ENCODE measurements at regions not wholly inside any gene's neighbourhood (a gene's known extent, or its start where the extent isn't known, plus 50 kb on each side); places are given as distances from the start of the nearest gene placed in this dataset.
A peak's percentile ranks its signal among the peaks of the same experiment; 100 is the strongest.
"Not testable (repeated sequence)": the region's sequence is repeated elsewhere in the genome, so short reads cannot be mapped to it uniquely, and the experiment has no call there.

DNA sequence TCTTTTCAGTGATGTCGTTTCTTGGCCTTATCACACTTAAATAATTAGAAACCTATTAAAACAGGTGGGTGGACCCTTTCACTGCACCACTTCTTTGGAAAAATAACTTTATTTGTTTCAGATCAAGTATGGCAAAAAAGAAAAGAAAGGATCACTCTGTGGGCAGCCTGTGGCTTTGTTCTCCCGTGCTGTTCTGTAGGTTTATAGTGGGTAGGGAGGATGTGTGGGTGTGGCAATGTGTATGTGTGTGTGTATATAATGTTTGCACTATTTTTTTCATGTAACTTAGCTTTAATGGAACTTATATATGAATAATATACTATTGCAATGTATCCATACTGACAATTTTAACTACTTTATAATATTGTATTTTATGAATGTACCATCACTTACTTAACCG lies 85.9 kb downstream of the ACTBL2 start:
- no peak for DNase-seq

- DNase-seq: no peak
Observed at GRCh38 chr5:57394421-57395210, 88.0 kb downstream of the ACTBL2 start.

- DNase-seq: no peak
Observed at GRCh38 chr5:57386958-57387357, 95.7 kb downstream of the ACTBL2 start.

- peak in 2 of 58 donors; percentile 3 for DNase-seq
Observed at GRCh38 chr5:57383093-57383861, 99.3 kb downstream of the ACTBL2 start.

DNA sequence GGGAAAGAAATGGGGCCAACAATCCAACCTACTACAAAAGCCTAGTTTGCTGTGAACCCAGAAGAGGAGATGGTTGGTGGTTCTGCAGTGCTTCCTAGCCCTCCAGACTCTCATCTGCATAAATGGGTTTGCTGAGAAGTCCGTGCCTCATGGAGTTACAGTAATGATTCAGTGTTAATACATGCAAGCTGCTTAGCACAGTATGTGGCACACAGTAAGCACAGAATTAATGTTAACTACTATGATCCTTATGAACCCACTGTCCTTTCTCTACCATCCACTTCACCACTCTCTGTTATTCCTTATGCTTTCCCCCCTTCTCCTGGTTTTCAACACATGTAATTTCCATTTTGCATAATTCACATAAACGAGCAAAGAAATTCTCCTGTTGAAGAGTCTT lies 100.0 kb downstream of the ACTBL2 start:
- no peak for DNase-seq

DNA sequence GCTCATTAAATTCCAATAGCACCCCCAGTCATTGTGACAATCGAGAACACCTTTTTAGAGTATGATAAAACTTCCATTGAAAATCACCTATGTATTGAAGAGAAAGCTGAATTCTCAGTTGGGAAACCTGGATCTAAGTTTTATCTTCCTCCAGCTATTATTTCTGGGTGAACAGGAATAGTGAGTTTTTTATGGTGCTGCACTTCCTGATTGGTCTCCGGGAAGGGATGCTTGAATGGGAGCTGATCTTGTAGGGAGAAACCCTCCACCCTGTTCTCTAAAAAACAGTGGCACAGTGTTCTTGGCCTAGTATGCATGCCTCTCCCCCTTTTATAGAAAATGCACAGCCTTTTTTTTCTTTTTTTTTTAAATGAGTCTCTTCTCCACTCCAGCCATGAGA lies 112.2 kb downstream of the ACTBL2 start:
- no peak for DNase-seq

GRCh38 chr5:57368010-57368409 lies 114.6 kb downstream of the ACTBL2 start:
- no peak for DNase-seq

DNA sequence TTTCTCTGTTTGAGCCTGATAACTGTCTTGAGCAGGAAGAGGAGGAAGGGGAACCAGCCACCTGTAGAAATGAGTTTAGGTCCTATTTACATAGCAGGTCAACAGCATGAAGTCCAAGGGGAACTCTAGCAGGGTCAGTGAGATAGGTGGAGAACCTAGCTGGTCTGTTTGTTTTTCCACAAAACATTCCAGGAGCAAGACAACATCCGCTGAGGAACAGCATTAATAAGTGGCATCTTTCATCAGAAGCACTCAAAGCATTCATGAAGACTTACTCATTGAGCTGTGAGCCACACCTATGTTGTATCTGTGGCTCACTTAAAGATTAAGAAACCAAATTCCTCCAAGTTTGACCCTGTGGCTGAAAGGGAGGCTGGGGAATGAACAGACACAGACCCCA lies 115.9 kb downstream of the ACTBL2 start:
- no peak for DNase-seq

DNA sequence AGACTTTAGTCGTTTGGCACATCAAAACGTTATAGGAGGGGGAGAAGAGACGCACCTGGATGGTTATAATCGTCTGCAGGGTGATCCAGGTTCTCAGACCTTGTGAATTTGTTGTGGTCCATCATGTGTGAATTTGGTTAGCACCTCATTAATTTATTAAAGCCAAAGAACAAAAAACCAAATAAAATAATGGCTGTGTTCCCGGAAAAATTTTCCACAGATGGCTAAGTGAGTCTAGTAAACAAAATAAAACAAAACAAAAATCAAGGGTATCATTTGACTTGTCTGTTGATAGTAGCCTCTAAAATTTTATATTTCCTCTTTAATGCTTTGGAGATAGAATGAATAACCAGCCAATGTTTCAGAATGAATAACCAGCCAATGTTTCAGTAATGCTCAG lies 119.7 kb downstream of the ACTBL2 start:
- no peak for DNase-seq

- DNase-seq: no peak
Observed at GRCh38 chr5:57360871-57361270, 121.7 kb downstream of the ACTBL2 start.

DNA sequence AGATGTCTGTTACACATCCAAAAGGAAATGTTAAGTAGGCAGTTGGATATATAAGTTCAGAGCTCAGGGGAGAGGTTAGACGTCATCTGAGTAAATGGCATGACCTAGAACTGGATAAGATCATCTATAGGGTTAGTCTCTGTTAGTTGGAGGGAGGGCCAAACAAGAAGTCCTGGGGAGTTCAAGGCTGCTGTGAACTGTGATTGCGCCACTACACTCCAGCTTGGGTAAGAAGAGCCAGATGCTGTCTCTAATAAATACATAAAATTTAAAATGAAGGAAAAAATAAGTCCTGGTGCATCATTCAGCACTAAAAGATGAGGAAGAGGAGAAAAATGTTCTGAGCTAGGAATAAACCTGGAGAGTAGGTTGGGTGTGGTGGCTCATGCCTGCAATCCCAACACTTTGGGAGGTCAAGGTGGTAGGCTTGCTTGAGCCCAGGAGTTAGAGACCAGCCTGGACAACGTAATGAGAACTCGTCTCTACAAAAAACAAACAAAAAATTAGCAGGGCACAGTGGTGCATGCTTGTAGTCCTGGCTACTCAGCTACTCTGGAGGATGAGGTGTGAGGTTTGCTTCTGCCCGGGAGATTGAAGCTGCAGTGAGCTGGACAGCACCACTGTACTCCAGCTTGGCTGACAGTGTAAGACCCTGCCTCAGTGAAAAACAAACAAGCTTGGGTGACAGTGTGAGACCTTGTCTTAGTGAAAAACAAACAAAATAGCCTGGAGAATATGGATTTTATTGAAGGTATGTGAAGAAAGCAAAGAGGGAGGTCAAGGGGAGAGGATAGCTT lies 123.6 kb downstream of the ACTBL2 start:
- no peak for DNase-seq

DNA sequence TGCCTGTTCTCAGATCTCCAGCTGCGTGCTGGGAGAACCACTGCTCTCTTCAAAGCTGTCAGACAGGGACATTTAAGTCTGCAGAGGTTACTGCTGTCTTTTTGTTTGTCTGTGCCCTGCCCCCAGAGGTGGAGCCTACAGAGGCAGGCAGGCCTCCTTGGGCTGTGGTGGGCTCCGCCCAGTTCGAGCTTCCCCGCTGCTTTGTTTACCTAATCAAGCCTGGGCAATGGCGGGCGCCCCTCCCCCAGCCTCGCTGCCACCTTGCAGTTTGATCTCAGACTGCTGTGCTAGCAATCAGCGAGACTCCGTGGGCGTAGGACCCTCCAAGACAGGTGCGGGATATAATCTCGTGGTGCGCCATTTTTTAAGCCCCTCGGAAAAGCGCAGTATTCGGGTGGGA lies 125.8 kb downstream of the ACTBL2 start:
- not testable (repeated sequence) for DNase-seq

DNA sequence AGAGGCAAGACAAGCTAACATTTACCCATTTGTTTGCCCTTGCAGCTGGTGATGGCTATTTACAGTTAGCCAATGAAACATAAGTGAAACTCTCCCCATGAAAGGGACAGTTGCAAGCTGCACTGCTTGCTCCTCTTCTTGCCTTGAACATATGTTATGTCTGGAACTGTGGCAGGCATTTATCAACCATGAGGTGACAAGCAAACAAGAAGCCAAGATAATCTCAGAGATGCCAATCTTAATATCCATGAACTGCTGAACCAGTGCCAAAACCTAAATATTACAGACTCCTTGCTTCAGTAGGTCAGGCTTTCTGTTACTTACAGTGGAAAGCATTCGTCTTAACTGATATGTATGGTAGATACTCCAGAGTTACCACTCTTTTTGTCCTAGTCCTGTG lies 133.4 kb downstream of the ACTBL2 start:
- no peak for DNase-seq

- DNase-seq: no peak
Observed at GRCh38 chr5:57348376-57349140, 134.1 kb downstream of the ACTBL2 start.

GRCh38 chr5:57346328-57346727 lies 136.3 kb downstream of the ACTBL2 start:
- DNase-seq: no peak

DNA sequence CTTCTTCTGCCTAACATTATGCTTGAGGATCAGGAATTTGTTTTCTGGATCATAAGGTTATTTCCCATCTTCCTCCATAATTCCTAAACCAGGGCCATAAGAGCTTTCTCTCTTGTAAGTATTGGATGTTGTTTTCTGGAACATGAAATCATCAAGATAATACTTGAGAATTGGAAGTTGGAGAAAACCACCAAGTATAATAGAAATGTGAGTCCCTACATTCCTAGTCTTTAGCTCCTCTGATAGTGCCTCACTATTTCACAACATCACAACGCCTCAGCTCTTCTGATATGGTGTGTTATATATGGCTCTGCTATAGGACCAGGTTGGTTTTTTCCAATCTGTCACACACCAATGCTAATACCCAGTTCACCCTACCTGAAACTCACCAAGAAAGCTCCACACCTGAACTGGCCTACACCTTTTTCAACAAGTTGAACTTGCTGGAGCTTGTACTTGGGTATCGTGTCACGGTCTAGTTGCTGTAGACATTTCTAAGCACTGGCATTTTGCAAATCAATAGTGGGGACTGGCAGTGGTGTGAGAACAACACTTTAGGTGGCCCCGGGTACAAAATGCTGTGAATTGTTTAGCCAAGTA lies 141.1 kb downstream of the ACTBL2 start:
- no peak for DNase-seq

- no peak for DNase-seq
Observed at GRCh38 chr5:57340681-57341080, 141.9 kb downstream of the ACTBL2 start.

DNA sequence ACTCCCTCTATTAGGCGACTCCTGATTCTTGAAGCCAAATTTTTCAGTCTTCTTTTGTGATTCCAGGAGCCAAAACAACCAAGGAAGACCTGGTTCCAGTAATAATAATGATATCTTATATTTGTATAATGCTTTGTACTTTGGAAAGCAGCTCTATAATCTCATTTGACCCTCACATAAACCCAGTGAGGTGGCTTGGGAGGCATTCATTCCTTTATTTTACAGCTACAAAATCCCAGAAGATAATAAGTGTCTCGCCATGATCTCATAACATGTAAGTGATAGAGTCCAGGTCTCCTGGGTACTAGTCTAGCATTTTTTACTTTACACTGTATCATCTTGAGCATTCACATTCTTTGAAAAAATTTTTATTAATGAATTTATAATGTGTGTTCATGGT lies 143.1 kb downstream of the ACTBL2 start:
- DNase-seq: no peak

GRCh38 chr5:57338868-57339340 lies 143.7 kb downstream of the ACTBL2 start:
- DNase-seq: no peak

DNA sequence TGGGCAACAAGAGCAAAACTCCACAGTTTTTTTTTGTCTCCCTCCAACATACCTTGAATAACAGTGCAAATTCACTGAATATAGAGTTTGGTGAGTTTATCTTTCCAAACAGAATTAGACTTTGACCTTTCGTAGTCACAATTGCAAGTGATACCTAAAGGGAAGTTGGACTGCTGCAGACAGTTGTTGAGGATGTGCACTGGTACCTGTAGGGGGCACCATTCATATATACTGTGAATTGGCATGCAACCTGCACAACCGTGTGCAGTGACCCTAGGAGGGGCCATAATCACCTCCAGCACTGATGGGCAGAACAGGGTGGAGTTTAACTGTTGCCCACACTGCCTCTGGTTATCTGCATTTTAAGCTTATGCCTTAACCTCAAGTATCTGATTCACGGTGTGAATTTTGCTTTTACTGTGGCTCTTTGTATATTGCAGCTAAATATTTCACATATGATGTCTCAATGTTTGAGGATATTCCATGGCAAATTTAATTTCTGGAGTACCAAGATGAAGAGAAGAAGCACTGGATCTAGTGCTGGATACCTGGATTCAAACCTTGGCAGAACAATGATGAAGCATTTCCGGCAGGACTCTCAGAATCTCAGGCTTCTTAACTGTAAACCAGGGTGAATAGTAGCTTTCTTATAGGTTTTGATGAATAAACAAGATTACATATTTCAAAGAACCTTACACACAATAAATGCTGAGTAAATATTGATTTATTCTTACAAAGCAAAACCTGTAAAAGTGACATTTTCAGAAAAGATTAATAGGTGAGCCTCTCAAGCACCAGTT lies 144.3 kb downstream of the ACTBL2 start:
- no peak for DNase-seq

Data from anterior cingulate cortex (tissue), 58 donors.